Fibroblast of skin of right biceps (primary cell): ENCODE measurements at regions not wholly inside any gene's neighbourhood (a gene's known extent, or its start where the extent isn't known, plus 50 kb on each side); places are given as distances from the start of the nearest gene placed in this dataset.

Experiments
- DNase-seq: peaks from one replicate; pipeline ENCODE4 v3.0.0-alpha.2; 2013

GRCh38 chr14:99116741-99117295 lies 155.2 kb downstream of the BCL11B start:
- no peak for DNase-seq

- no peak for DNase-seq
These were observed 154.3 kb downstream of the BCL11B start for GRCh38 chr14:99117671-99118045.

GRCh38 chr14:99118046-99118721 lies 153.8 kb downstream of the BCL11B start:
- peak; percentile 25 for DNase-seq

- no peak for DNase-seq
These were observed 153.1 kb downstream of the BCL11B start for GRCh38 chr14:99118946-99119345.
